HCT116 (cell line): ENCODE measurements at regions not wholly inside any gene's neighbourhood (a gene's known extent, or its start where the extent isn't known, plus 50 kb on each side); places are given as distances from the start of the nearest gene placed in this dataset.

Experiments used
- ATAC-seq: fragments of 200-7000 bp; cut with Tn5 transposase; 2 replicates; pipeline ENCODE4 v1.9.1; 2020; ENCODE audit warnings: mild to moderate bottlenecking, moderate library complexity
- BruUV-seq: library from RNA; stranded (reverse); fragments of 400-500 nt; replicated peaks from 2 replicates; lab custom pipeline; 2021; lab: Mats Ljungman, UMichigan
- CTCF ChIA-PET: fragments of 300-600 bp; sonication (Branson Sonifier 250); formaldehyde crosslinking; loops from one replicate; lab custom pipeline; 2021; ENCODE audit warnings: antibody characterized with exemption; lab: Charles Lee
- POLR2A ChIA-PET: fragments of 300-600, 350-600 bp; sonication (Branson Sonifier 250); formaldehyde crosslinking; loops from one replicate; lab custom pipeline; 2021; ENCODE audit warnings: antibody characterized with exemption; lab: Charles Lee
- RAD21 ChIA-PET, 2 experiments: fragments of 300-600 bp; sonication (Branson Sonifier 250); formaldehyde crosslinking; loops; one replicate each; lab custom pipeline; 2023; ENCODE audit warnings: low total read pairs in 2 of 2; ENCODE audit not compliant: uncharacterized antibody in 2 of 2, unreplicated experiment in 2 of 2, low non-redundant PET in 1 of 2; lab: Charles Lee
- DNase-seq: peaks from one replicate; pipeline ENCODE4 v3.0.0-alpha.2; 2010; ENCODE audit warnings: low read depth, low spot score
- H2AFZ ChIP-seq: fragments of 200-600 bp; shearing (Covaris generic), sonication (generic); 2 replicates; pipeline ENCODE4 v1.6.1; 2017; ENCODE audit warnings: low read depth, mixed run types, mixed read lengths, antibody characterized with exemption, low read length; ENCODE audit not compliant: poor library complexity, severe bottlenecking
- H3K27ac ChIP-seq: 2 replicates; pipeline ENCODE4 v1.5.1; 2012; ENCODE audit warnings: low read depth, low read length
- H3K27me3 ChIP-seq: fragments of 200-600 bp; sonication (generic); 2 replicates; pipeline ENCODE4 v1.6.1; 2016; ENCODE audit warnings: mixed run types, low read length, mixed read lengths; ENCODE audit not compliant: insufficient read depth
- H3K36me3 ChIP-seq, 2 experiments: fragments of 200-500 bp in 1 of 2; fragments of 200-600 bp in 1 of 2; sonication (Bioruptor generic) in 1 of 2; sonication (generic) in 1 of 2; 2 replicates each; pipeline versions ENCODE4 v1.5.1 to v1.6.1; 2014 to 2016; ENCODE audit warnings: low read length in 2 of 2, inconsistent platforms in 1 of 2, mixed read lengths in 1 of 2, mixed run types in 1 of 2; ENCODE audit not compliant: insufficient read depth in 2 of 2, control insufficient read depth in 1 of 2
- H3K4me1 ChIP-seq, 2 experiments: fragments of 200-600 bp in 1 of 2; sonication (generic) in 1 of 2; 2 replicates each; pipeline versions ENCODE4 v1.5.1 to v1.6.1; 2012 to 2017; ENCODE audit warnings: low read length in 2 of 2, inconsistent platforms in 1 of 2, mild to moderate bottlenecking in 1 of 2, mixed read lengths in 1 of 2, mixed run types in 1 of 2, moderate library complexity in 1 of 2; ENCODE audit not compliant: insufficient read depth in 2 of 2, control insufficient read depth in 1 of 2
- H3K4me2 ChIP-seq: fragments of 200-600 bp; sonication (generic); 2 replicates; pipeline ENCODE4 v1.6.1; 2017; ENCODE audit warnings: mixed run types, low read length, mixed read lengths
- H3K4me3 ChIP-seq, 2 experiments: fragments of 200-600 bp in 1 of 2; sonication (generic) in 1 of 2; replicated peaks in 1 of 2; 2 replicates each; pipeline ENCODE4 v1.5.1; 2011 to 2016; ENCODE audit warnings: low read length in 2 of 2, control low read depth in 1 of 2, low read depth in 1 of 2, mild to moderate bottlenecking in 1 of 2, mixed read lengths in 1 of 2, mixed run types in 1 of 2
- H3K79me2 ChIP-seq: fragments of 200-600 bp; sonication (generic); 2 replicates; pipeline ENCODE4 v1.6.1; 2017; ENCODE audit warnings: mild to moderate bottlenecking, mixed run types, low read length, moderate library complexity, mixed read lengths; ENCODE audit not compliant: insufficient read depth
- H3K9ac ChIP-seq: fragments of 200-600 bp; sonication (generic); 2 replicates; pipeline ENCODE4 v1.6.1; 2016; ENCODE audit warnings: low read length, mixed read lengths
- H3K9me2 ChIP-seq: fragments of 200-600 bp; sonication (generic), shearing (Covaris generic); 2 replicates; pipeline ENCODE4 v1.6.1; 2017; ENCODE audit warnings: mixed run types, mild to moderate bottlenecking, moderate library complexity; ENCODE audit not compliant: insufficient read depth
- H3K9me3 ChIP-seq, 2 experiments: fragments of 200-500 bp in 1 of 2; fragments of 200-600 bp in 1 of 2; sonication (Bioruptor generic) in 1 of 2; sonication (generic) in 1 of 2; 2 replicates each; pipeline ENCODE4 v1.6.1; 2014 to 2017; ENCODE audit warnings: low read length in 2 of 2, mixed read lengths in 2 of 2, inconsistent platforms in 1 of 2, low read depth in 1 of 2, mild to moderate bottlenecking in 1 of 2, mixed run types in 1 of 2, moderate library complexity in 1 of 2; ENCODE audit not compliant: control insufficient read depth in 1 of 2, insufficient read depth in 1 of 2
- H4K20me1 ChIP-seq: fragments of 200-600 bp; sonication (generic), shearing (Covaris generic); 2 replicates; pipeline ENCODE4 v1.6.1; 2017; ENCODE audit warnings: mixed run types, mild to moderate bottlenecking, moderate library complexity; ENCODE audit not compliant: insufficient read depth
- EGR1 ChIP-seq: IDR thresholded peaks from 2 replicates; pipeline ENCODE4 v1.6.1; 2012; ENCODE audit warnings: low read depth
- ELF1 ChIP-seq: IDR thresholded peaks from 2 replicates; pipeline ENCODE4 v1.6.1; 2012; ENCODE audit warnings: low read depth, borderline replicate concordance
- POLR2A ChIP-seq: IDR thresholded peaks from 2 replicates; pipeline ENCODE4 v1.7.0; 2011; ENCODE audit warnings: borderline replicate concordance; ENCODE audit not compliant: insufficient read depth, insufficient read length; ENCODE audit errors: extremely low read depth
- RAD21 ChIP-seq: IDR thresholded peaks from 2 replicates; pipeline ENCODE4 v1.6.1; 2012; ENCODE audit warnings: low read depth, mild to moderate bottlenecking
- intact Hi-C: fragments of 100-400 bp; cut with micrococcal nuclease; formaldehyde crosslinking; loops from 2 replicates; pipeline ENCODE4 v1.10.0; 2022
- TF ChIP-seq, protein P1 (sequence below): IDR thresholded peaks from 2 replicates; pipeline ENCODE4 v1.6.1; 2011; ENCODE audit warnings: mild to moderate bottlenecking, low read length, moderate library complexity; ENCODE audit not compliant: insufficient replicate concordance; ENCODE audit errors: extremely low read depth

DNA sequence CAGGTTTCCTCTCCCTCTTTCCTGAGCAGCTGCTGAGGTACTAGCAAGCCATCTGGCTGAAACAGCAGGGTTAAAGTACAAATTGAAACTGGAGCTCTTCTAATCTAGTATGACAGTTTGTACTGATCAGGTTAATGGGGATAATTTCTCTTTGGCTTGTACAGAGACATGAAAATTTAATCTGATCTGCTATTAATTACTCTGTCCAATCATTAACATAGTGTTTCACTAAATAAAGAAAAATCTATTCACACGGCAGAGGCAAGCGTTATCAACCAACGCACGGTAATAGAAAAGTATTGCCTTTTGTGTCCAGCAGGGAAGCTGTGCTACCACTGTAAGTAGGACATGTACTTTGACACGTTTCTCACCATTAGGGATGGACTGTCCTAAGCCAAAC is 71.1 kb downstream of the IGSF1 start:
- H3K9ac ChIP-seq: no peak overlapping the region
- DNase-seq (no peak), ATAC-seq (no peak)
- H3K4me3 ChIP-seq: no peak overlapping the region
- BruUV-seq: no TSS peak
- ChIA-PET RAD21 (no interaction called here), POLR2A (no interaction called here), CTCF (no interaction called here)
- no peaks in the 10 kb centered on the region for H3K9me2 ChIP-seq
- H4K20me1 ChIP-seq: no peaks in the 10 kb centered on the region
- no peaks in the 10 kb centered on the region for H3K4me1 ChIP-seq
- H3K79me2 ChIP-seq: no peaks in the 10 kb centered on the region
- H3K36me3 ChIP-seq: no peaks in the 10 kb centered on the region
- H3K27me3 ChIP-seq: peaks cover 13% of the 10 kb centered on the region; the same call in 1 of the 2 replicates
- no peak overlapping the region for H3K4me2 ChIP-seq
- intact Hi-C loops: no loop called here
- no peak overlapping the region for H2AFZ ChIP-seq
- H3K27ac ChIP-seq: no peak overlapping the region
- TF ChIP-seq POLR2A: no peak
- TF ChIP-seq, protein P1, sequence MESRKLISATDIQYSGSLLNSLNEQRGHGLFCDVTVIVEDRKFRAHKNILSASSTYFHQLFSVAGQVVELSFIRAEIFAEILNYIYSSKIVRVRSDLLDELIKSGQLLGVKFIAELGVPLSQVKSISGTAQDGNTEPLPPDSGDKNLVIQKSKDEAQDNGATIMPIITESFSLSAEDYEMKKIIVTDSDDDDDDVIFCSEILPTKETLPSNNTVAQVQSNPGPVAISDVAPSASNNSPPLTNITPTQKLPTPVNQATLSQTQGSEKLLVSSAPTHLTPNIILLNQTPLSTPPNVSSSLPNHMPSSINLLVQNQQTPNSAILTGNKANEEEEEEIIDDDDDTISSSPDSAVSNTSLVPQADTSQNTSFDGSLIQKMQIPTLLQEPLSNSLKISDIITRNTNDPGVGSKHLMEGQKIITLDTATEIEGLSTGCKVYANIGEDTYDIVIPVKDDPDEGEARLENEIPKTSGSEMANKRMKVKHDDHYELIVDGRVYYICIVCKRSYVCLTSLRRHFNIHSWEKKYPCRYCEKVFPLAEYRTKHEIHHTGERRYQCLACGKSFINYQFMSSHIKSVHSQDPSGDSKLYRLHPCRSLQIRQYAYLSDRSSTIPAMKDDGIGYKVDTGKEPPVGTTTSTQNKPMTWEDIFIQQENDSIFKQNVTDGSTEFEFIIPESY: no peak
- TF ChIP-seq EGR1: no peak
- TF ChIP-seq RAD21: no peak
- no peaks in the 10 kb centered on the region for H3K9me3 ChIP-seq

DNA sequence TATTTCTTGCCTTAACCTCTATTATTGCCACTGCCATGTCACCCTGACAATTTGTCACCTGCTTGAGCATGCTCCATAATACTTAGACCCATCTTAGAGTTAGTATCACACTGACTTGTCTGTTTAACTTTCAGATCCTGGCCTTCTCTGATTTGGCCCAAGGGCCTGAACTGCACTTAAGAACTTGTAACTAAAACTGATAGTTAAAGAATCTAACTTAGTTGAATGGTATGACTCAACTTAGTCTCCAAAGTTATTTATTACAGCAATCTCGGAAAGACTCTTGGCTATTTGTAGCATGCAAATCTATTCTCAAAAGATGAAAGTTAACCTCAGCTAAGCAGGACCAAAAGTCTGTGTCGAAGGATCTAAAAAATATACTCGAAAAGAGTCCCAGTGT is 72.3 kb downstream of the IGSF1 start:
- Histone ChIP-seq H3K4me1 (no peaks in the 10 kb centered on the region), H2AFZ (no peak overlapping the region), H3K9ac (no peak overlapping the region), H3K9me2 (no peaks in the 10 kb centered on the region), H3K9me3 (no peaks in the 10 kb centered on the region), H3K79me2 (no peaks in the 10 kb centered on the region), H3K4me3 (no peak overlapping the region), H3K4me2 (no peak overlapping the region), H3K36me3 (no peaks in the 10 kb centered on the region), H4K20me1 (no peaks in the 10 kb centered on the region), H3K27ac (no peak overlapping the region), H3K27me3 (peaks cover 13% of the 10 kb centered on the region; the same call in 1 of the 2 replicates)
- ChIA-PET RAD21 (no interaction called here), POLR2A (no interaction called here), CTCF (no interaction called here)
- BruUV-seq: no TSS peak
- DNase-seq (no peak), ATAC-seq (no peak)
- TF ChIP-seq ELF1: no peak
- intact Hi-C loops: no loop called here
